DMS79 treated with DMSO at 0.1 percent for 48 hours (cell line): ENCODE measurements at regions not wholly inside any gene's neighbourhood (a gene's known extent, or its start where the extent isn't known, plus 50 kb on each side); places are given as distances from the start of the nearest gene placed in this dataset.

Source experiments
- DNase-seq: peaks from one replicate; lab custom pipeline; 2025; lab: John Stamatoyannopoulos, UW

DNA sequence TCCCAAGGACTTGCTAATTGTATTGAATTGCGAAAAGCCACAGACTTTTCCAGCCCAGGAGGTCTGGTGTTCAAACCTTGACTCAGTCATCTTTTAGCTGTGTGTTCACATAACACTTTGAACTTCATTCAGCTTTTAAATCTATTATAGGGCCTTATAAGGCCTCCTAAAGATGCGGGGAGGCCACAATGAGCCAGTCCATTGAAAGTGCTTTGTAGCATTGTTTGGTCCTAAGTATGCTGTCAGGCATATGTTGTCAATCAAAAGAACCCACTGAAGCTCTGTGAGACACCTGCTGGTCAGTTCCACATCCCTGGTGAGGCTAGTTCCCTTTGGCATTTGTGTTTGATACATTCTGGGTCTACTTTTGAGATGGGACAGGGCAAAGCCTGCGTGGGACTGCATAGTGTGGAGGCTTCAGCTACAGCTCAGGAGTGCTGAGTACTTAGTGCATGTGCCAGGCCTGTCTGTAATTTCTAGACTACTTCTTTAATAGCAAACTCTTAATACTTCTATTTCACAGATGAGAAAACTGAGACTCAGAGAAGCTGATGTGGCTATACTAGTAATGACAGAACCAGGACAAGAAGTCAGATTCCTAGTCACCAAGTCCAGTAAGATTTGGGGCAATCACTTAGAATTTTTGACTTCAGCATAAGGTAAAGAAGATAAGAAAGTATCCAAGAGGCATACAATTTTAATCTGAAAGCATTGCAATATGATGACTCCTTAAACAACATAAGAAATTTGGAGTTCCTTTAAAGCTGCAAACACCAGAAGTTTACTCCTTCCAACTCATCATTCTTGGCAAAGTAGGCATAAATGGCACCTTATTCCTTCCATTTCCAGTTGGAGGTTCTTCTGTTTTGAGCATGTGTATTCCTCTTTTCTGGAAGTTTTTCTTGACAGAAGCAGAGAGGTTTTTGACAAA, 213.0 kb downstream of the PDCD6IP start:
- DNase-seq = no peak

GRCh38 chr3:34012102-34012461, 213.7 kb downstream of the PDCD6IP start:
- DNase-seq = no peak

DNA sequence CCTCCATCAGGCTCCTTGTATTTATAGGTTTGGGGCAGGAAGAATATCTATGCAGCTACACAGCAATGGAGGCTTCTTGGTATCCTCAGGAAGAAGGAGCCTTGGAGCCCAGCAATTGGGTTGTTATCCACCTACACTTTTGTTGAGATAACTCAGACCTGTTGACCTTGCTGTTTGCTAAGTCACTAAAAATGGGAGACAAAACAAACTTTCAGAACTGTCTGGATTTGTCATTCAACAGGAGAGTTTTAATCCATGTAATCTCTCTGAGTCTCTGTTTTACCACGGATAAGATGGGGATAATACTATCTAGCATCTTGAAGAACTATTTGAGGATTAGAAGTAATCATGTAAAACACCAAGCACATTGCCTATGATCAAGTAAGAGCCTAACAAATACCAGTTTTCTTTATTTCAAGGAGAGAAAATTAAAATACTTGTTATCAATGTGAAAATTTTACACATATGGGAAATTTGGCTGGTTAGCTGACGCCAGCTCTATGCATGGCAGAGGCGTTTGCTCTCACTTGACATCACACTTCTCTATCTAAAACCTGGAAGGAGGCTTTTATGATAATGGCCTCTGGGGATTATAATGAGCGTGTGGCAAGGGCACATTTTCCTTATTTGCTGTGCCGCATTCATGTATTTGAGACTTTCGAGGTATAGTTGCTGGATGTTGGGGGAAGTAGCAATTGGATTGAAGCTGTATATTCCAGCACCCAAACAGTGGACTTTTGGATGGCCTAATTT, 215.6 kb downstream of the PDCD6IP start:
- DNase-seq = no peak

GRCh38 chr3:34015204-34016142, 217.0 kb downstream of the PDCD6IP start:
- DNase-seq = no peak

- DNase-seq = no peak
These were observed 218.6 kb downstream of the PDCD6IP start for GRCh38 chr3:34016925-34017587.

GRCh38 chr3:34017757-34018156, 219.3 kb downstream of the PDCD6IP start:
- no peak for DNase-seq

DNA sequence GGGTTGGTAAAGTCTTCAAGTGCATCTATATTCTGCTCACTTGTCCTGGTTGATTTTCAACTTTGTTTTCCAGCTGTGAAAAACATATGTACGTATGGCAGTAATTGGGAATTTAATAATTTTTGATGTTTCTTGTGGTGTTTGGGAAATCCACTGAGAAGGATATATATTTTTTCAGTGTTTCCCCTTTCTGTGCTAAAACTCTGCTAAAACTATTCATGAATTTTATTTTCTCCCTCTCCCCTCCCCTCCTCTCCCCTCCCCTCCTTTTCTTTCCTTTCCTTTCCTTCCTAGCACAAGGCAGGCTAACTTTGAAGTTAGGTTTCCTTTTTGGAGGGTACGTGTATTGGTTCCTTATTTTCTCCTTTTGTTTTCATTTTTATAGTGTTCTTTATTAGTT, 220.7 kb downstream of the PDCD6IP start:
- no peak for DNase-seq

GRCh38 chr3:34020170-34020569, 221.7 kb downstream of the PDCD6IP start:
- DNase-seq = no peak

GRCh38 chr3:34020726-34021680, 222.6 kb downstream of the PDCD6IP start:
- DNase-seq = peak; percentile 3

DNA sequence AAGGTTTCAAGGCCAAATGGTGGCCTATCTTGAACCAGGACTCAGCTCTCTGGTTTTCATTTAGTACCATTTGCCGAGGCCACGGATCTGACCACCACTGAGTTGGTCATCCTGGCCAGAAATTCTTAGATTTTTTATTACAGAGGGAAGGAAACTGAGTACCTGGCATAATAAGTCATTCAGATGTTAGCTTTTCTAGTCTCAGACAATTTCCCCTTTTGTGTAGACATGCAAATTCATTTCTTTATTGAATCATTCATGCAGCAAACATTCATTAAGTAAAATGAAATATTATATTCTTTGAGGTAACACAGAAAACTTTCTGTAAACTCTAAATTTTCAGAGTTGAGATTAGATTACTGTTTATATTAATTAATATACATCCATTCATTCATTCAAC, 223.7 kb downstream of the PDCD6IP start:
- DNase-seq = no peak

- DNase-seq = peak; percentile 33
These were observed 226.2 kb downstream of the PDCD6IP start for GRCh38 chr3:34024447-34025240.

- DNase-seq = no peak
These were observed 235.4 kb downstream of the PDCD6IP start for GRCh38 chr3:34033839-34034238.

DNA sequence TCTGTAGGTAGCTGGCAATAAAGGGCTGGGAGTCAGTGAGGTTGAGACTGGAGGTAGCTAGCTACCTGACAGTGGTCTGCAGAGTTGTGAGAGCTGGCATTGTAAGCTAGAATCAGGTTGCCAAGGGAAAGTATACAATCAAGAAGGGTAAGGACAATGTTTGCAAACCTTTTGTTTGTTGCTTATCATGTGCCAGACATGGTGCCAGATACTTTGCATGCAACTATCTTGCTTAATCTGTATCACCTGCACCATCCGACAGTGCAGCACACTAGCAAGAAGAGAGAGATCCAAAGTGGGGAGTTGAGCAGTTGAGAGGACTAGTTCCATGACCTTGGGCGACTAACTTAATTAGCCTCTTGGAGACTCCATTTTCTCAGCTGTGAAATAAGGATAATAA, 236.4 kb downstream of the PDCD6IP start:
- DNase-seq = no peak

DNA sequence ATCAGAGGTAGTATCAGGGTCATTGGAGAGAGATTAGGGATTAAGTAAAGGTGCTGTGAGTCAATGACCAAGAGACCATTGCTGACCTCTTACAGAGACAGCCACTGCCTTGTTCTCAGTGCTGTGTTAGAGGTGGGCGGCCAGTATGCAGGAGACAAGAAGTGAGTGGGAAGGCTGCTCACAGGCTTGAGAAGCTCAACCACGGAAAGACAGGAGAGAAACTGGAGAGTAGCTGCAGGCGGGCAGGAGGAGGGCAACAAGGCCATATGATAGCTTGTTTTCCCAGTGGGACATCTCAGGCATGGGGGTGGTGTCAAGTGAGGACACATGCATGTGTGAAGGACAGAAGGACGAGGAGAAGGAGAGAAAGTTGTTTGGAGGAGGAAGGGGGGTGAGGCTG, 237.3 kb downstream of the PDCD6IP start:
- no peak for DNase-seq

- no peak for DNase-seq
These were observed 238.8 kb downstream of the PDCD6IP start for GRCh38 chr3:34037260-34037659.

DNA sequence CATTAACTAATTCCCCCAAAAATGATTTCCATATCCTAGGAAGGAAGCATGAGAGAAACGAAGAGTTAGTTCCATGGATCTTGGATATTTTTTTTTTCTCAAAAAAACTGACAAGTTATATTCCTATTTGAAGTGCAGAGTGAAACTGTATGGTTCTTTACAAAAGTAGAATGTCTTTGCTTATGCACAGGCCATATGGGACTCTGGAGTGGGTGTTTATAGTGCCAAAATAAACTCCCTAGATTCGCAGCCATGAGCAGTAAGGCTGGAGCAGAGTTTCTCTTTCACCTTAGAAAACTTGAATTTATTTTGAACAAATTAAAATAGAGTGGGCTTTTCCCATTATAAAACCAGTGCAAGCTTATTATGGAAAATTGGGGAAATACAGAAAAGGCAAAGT, 239.7 kb downstream of the PDCD6IP start:
- no peak for DNase-seq

- DNase-seq = no peak
These were observed 247.7 kb downstream of the PDCD6IP start for GRCh38 chr3:34046154-34046553.

DNA sequence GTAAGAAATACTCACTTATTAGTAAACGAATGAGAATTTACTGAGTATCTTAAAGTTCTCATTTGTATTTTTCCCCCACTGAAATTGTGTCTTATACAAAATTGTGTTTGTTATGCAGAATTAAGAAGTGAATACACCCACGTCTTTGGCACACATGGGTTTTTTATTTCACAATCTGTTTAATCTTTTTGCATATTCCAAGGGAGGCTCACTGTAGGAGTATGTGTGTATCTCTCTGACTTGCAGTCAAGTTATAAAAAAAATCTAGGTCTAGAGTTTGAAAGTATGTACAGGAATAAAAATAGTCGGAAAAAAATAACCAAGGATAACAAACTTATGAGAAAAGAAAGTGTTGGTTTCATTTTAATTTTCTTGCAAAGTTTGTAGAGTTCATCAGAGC, 255.2 kb downstream of the PDCD6IP start:
- no peak for DNase-seq

DNA sequence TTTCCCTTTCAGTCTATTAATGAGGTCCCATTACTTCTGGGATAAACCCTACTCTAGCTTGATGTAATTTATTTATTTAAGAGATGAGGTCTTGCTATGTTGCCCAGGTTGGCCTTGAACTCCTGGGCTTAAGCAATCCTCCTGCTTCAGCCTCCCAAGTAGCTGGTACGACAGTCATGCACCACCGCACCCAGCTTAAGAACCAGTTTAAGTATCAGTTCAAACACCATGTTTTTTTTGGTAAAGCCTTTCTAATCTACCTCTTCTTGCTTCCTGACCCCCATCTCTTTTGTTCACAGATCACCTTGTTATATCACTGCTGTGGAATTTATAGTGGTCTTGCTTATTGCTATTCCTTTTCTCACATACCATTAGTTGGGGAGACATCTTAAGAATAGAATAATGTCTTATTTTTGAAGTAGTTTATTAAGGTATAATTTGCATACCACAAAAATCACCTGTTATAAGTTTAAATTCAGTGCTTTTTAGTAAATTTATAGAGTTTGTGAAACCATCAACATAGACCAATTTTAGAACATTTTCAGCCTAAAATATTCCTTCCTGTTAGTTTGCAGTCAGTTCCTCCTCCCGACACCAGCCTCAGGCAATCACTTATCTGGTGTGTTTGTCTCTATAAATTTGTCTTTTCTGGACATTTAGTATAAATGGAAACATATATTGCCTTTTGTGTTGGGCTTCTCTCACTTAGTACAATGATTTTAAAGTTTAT, 257.9 kb downstream of the PDCD6IP start:
- no peak for DNase-seq
